ENCODE measurements at regions not wholly inside any gene's neighbourhood (a gene's known extent, or its start where the extent isn't known, plus 50 kb on each side); places are given as distances from the start of the nearest gene placed in this dataset.
"Not testable (repeated sequence)": the region's sequence is repeated elsewhere in the genome, so short reads cannot be mapped to it uniquely, and the experiment has no call there.

DNA sequence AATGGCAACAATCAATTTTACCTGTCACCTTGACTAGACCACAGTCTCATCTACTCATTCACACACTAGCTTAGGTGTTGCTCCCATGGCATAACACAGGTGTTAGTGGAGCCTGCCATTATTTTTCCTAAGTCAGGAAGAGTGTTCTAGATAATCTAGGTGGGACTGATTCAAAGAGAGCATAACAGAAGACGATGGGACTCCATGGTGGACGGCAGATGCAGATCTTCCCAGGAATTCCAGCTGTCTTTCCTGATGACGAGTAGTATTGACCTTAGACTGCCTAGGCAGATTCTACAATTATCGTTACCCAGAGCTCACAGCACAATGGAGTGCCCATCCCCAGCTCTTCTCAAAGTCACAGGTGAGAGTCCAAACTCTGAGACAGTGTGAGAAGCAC, 589.0 kb downstream of the TMEM121 start:
- no peak for DNase-seq

DNA sequence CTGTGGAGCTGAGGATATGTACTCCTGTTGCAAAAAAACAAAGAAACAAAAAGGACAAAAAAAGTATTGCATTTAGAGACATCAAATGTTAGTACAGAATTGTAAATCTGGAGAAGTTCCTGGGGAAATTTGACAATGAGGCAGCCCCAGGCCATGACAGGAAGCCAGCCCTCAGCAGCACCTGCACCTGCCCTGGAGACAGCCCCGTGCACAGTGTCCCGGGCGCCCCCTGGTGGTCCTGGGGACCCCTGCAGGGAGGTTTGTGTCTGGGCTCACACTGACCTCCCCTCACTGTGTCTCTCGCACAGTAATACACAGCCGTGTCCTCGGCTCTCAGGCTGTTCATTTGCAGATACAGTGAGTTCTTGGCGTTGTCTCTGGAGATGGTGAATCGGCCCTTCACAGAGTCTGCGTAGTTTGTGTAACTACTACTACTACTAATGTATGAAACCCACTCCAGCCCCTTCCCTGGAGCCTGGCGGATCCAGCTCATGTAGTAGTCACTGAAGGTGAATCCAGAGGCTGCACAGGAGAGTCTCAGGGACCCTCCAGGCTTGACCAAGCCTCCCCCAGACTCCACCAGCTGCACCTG, 590.1 kb downstream of the TMEM121 start:
- DNase-seq, result not testable (repeated sequence)

DNA sequence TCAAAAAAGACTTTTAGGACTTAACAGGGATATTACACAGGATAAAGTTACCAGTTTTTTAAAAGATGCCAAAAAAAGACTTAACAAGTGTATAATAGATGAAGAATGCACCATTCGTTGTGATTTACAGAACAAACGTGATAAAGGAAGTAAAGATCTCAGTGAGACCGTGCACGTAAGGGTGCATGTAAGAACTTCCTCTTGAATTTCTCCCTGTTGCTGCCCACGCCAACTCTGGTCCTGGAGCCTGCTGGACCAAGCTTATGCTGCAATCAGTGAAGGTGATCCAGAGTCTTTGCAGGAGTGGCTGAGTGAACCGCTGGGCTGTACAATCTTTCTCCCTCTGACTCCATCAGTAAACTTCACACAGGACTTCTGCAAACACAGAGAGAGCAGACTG, 593.7 kb downstream of the TMEM121 start:
- no peak for DNase-seq

DNA sequence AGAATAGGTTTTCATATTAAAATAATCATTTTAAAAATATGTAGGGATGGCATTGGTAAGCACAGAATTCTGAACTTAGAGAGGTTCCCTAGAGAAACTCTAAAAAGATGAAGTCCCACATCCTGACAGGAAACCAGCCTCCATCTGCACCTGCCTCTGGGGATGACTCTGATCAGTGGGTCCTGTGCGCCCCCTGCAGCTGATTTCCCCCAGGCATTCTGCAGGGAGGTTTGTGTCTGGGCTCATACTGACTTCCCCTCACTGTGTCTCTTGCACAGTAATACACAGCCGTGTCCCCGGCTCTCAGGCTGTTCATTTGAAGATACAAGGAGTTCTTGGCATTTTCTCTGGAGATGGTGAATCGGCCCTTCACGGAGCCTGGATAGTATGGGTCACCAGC, 602.9 kb downstream of the TMEM121 start:
- DNase-seq, result peak; percentile 61

DNA sequence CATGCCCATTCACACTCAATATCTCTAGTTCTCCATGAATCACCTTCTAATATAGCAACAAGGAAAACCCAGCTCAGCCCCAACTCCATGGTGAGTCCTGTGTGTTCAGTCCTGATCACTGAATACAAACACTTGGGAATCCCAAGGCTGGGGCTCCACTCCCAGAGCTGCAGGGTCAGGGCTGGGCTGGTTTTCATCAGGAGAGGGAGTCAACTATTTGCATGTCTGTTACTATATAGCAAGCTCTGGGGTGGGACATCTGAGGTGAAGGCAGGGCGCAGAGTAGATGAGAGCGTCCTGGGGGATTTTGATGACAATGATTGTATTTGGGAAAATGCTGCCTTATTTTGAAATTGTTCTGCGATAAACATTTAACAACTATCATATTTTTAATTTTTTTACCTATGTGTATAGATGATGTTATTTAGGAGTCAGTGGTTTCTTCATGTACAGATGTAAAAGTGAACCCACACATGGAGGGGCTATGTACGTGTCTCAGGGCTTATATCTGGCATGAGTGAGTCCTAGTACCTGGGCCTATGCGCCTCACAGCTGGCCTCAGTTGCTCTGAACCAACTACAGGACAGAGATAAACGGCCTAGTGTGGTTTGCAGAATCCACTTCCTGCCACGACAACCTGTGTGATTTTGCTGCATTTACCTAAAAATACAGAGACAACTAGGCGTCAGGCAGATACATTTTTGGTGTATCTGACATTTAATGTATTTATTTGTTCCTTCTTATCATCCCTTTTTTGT, 603.7 kb downstream of the TMEM121 start:
- DNase-seq, result peak; percentile 28

DNA sequence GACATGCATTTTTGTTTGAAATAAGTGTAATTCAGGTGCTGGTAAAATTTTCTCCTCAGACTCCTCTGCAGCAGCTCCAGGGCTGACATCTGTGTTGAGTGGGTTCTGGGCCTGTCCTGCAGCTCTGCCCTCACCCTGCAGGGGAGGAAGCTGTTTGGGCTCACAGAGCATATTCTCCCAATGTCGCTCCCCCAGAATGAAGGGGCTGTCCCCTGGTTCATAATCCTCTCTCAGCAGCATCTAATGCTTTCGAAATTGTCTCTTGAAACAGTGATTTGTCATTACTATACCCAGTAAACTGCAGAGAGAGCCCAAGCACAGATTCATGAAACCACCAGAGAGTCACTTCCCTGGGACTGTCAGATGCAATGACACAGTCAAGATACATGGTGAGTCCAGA, 606.7 kb downstream of the TMEM121 start:
- DNase-seq, result peak; percentile 79

DNA sequence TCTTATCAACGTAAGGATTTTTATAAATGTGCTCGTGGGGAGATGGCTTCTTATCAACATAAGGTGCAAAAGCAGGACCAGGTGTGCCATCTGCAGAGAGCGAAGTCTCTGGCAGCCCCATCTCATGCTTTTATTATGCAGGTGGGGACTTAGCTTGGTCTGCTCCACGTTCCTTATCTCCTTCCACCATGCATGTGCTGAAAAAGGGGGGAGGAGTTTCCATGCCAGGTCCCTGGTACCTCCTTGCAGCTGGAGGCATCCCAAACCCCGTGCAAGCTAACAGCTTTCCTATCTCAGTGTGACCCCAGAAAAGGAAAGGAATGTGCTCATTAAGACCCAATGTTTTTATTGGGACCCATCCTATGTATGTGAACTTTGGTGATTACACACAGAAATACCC, 608.5 kb downstream of the TMEM121 start:
- DNase-seq, result no peak

DNA sequence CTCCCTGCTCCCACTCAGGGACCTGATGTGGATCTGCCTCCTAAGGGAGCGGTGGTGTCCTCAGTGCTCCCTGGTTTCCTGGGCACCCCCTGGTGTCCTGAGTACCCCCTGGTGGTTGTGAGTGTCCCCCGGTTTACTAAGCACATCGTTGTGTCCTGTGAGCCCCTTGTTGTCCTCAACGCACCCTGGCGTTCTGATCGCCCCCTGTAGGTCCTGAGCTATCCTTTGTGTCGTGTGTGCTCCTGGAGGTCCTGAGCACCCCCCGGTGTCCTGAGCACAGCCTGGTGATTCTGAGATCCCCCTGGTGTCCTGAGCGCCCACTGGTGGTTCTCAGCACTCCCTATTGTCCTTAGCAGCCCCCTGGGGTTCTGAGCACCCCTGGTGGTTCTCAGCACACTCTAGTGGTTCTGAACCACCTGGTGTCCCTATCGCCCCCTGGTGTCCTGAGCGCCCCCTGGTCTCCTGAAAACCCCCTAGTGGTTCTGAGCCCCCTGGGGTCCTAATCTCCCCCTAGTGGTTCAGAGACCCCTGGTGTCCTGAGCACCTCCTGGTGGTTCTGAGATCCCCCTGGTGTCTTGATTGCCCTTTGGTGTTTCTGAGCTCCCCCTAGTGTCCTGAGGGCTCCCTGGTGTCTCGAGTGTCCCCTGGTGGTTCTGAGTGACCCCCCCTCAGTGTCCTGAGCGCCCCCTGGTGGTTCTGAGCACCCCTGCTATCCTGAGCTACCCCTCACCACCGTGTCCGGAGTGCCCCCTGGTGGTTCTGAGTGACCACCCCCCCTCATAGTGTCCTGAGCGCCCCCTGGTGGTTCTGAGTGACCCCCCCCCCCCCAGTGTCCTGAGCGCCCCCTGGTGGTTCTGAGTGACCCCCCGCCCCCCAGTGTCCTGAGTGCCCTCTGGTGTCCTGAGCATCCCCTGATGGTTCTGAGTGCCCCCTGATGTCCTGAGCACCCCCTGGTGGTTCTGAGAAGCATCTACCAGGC, 615.1 kb downstream of the TMEM121 start:
- DNase-seq, result peak; percentile 78

DNA sequence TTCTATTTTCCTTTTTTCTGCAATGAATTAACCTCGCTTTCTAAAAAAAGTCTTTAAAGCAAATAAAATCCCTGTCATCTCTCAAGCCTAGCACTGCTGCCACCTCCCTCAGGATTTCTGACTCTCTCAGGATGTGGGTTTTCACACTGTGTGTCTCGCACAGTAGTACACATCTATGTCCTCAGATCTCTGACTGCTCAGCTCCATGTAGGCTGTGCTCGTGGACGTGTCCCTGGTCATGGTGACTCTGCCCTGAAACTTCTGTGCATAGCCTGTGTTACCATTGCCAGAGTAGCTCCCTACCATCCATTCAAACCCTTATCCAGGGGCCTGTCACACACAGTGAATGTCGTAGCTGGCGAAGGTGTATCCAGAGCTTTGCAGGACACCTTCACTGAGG, 619.3 kb downstream of the TMEM121 start:
- peak; percentile 36 for DNase-seq

DNA sequence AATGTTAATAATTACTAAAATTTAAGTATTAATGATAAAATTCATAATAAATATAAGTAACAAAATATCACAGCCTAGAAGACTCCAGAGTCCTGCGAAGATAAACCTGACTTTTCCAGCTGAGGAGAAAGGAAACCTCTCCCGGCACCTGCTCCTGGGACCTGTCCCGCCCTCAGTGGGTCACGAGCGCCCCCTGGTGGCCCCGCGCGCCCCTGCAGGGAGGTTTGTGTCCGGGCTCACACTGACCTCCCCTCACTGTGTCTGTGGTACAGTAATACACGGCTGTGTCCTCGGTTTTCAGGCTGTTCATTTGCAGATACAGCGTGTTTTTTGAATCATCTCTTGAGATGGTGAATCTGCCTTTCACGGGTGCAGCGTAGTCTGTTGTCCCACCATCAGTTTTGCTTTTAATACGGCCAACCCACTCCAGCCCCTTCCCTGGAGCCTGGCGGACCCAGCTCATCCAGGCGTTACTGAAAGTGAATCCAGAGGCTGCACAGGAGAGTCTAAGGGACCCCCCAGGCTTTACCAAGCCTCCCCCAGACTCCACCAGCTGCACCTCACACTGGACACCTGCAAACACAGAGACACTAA, 627.1 kb downstream of the TMEM121 start:
- peak; percentile 90 for DNase-seq

DNA sequence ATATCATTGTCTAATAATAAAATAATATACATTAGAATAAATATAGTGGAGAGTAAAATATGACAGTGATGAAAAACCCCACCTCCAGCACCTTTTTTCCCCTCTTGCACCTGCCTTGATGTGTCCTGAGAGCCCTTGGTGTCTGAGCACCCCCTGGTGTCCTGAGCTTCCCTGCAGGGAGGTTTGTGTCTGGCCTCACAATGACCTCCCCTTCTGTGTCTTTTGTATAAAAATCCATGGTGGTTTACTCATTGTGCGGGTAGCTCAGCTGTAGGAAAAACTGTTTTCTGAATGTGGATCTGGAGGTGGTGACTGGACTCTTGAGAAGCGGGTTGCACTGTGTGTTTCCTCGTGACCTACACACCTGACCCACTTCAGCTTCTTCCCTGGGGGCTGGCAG, 636.9 kb downstream of the TMEM121 start:
- DNase-seq, result no peak

DNA sequence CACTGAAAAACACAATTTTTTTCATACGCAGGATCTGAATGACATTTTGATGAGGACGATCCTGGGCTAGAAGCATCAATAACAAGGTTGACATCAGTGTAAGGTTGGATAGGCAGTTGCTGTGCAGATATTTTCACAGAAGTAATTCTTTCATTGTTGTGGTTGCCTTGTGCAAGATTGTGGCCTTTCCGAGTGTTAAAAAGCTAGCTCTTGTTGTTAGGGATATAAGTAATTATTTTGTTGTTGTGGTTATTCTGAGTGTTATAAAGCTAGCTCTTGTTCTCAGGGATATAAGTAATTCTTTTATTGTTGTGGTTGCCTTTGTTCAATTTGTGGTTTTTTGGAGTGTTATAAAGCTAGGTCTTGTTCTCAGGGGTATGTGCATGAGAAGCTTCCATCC, 637.4 kb downstream of the TMEM121 start:
- not testable (repeated sequence) for DNase-seq

DNA sequence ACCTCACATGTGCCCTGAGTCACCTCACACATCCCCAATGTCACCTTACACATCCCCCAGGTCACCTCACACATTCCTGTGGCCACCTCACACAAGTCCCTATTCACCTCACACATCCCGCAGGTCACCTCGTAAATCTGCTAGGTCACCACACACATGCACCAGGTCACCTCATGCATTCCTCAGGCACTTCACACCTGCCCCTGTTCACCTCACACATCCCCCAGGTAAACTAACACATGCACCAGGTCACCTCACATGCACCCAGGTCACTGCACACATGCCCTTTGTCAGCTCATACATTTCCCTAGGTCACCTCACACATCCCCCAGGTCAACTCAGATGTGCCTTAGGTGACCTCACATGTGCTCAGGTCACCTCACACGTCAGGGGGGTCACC, 639.8 kb downstream of the TMEM121 start:
- DNase-seq, result no peak

DNA sequence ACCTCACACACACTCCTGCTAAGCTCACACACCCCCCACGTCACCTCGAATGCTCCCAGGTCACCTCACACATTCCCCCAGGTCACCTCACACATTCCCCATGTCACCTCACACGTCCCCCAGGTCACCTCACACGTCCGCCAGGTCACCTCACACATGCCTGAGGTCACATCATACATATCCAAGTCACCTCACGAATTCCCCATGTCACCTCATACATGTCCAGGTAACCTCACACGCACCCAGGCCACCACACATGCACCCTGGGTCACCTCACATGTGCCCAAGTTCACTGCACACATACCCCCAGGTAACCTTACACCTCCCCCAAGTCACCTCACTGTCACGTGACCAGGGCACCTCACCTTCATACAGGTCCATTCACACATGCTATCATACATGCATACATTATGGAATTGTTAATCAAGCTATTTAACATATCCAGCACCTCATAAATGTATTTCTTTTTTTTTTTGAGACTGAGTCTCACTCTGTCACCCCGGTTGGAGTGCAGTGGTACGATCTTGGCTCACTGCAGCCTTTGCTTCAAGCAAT, 640.3 kb downstream of the TMEM121 start:
- no peak for DNase-seq

DNA sequence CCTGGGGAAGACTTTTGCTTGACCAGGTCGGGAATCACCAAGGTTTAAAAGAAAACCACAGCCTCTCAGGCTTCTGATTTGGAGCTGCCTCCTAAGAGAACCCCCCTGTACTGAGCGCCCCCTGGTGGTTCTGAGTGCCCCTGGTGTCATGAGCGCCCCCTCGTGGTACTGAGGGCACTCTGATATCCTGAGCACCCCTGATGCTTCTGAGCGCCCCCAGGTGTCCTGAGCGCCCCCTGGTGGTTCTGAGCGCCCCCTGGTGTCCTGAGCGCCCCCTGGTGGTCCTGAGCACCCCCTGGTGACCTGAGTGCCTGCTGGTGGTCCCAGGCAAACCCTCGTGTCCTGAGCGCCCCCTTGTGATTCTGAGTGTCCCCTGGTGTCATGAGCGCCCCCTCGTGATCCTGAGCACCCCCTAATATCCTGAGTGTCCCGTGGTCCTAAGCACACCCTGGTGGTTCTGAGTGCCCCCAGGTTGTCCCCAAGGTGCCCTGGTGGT, 643.8 kb downstream of the TMEM121 start:
- DNase-seq, result peak; percentile 90

DNA sequence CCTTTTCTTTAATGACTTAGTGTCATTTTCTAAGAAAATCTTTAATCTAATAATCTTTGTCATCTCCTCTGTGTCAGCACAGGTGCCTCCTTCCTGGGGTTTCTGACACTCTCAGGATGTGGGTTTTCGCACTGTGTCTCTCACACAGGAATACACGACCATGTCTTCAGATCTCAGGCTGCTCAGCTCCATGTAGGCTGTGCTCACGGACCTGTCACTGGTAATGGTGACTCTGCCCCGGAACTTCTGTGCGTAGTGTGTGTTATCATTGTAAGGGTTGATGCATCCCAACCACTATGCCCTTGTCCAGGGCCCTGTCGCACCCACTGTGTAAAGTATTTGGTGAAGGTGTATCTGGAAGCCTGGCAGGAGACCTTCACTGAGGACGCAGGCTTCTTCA, 647.8 kb downstream of the TMEM121 start:
- DNase-seq, result peak; percentile 80

DNA sequence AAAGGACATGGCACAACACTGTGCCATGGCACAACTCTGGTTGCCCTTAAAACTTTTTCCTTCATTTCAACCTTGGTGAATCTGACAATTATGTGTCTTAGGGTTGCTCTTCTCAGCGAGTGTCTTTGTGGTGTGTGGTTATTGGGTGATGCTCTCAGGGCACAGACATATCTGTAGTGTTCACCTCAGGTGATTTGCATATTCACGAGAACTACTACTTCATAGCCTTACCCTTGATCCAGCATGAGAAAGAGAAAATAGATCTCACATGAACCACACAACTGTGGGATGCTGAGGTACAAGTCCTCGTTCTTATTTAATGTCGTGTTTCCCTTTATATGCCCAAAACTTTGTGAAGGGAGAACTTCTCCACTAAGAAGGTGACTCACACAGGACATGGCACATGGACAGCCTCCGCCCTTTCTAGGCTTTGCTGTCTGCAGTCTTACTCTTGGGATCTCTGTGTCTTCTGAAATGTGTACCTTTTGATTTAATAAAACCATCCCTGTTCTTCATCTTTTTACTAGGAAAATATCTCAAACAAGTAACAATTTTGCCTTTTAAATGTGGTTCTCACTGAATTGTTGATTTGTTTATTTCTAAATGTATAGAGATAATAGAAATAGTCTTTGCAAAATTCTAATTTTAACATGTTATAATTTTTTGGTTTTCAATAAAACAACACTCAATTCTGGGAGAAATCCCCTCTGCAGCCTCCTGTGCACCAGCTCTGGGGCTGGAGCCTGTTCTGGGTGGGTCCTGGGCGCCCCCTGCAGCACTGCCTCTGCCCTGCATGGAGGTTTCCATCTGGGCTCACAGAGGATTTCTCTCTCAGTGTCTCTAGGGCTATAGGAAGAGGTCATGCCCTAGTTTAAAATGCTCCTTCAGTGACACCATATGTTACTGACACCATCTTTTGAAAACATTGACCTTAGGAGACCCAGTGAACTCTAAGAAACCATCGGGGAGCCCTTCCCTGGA, 651.2 kb downstream of the TMEM121 start:
- DNase-seq, result peak; percentile 79

DNA sequence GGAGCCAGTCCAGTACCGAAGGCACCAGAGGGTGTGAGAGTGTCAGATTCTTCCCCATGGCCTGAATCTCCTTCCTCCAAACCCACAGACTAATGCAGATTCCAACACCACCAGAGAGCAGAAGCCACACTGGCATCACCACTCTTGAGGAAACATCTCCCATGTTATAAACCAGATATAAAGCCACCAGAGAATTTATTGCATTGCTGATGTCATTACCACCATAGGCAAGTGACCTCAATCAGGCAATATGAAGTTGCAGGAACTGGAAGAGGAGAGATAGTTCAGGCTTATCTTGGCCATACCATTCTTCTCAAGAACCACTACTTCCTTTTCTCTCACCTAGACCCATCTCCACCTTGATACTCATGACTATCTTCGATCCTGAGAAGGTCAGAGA, 653.4 kb downstream of the TMEM121 start:
- no peak for DNase-seq

DNA sequence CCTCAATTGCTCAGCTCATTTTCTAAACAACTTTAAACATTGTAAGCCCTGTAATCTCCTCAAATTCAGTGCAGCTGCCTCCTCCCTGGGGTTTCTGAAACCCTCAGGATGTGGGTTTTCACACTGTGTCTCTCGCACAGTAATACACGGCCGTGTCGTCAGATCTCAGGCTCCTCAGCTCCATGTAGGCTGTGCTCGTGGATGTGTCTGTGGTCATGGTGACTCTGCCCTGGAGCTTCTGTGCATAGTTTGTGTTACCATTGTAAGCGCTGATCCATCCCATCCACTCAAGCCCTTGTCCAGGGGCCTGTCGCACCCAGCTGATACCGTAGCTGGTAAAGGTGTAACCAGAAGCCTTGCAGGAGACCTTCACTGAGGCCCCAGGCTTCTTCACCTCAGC, 658.4 kb downstream of the TMEM121 start:
- peak; percentile 89 for DNase-seq

DNA sequence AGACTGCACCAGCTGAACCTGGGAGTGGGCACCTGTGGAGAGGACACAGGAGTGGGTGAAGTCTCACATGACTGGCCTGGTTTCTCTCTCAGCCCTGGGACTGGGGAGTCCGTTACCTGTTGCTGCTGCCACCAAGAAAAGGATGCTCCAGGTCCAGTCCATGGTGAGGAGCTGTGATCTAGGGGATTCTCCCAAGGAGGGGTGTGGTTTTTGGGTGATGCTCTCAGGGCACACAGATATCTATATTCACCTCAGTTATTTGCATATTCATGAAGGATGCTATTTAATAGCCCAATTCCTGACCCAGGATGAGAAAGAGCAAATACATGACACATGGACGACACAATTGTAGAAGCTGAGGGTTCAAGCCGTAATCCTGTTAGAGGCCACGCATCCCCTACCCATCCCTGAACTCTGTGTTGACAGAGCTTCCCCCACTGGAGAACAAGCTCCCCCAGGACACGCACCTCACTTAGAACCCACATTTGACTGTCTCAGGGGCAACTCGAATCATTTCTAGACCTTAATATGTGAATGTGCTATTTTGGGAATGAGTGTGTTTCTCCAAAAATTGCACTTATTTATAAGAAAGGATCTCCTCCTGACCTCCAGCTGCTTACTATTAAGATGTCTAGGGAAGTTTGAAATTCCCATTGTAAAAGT, 658.9 kb downstream of the TMEM121 start:
- DNase-seq, result peak; percentile 55

DNA sequence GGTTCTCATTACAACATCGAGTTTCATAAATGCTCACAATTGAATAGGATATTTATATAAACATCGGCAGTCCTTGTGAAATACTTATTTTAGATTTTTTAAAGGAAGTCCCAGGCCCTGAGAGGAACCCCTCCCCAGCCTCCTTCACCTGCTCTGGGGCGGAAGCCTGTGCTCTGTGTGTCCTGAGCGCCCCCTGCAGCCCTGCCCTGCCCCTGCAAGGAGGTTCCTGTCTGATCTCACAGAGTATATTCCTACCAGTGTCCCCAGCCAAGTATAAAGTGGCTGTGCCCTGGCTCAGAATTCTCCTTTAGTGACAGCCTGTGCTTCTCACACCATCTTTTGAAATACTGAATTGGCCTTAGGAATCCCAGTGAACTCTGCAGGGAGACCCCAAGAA, 659.5 kb downstream of the TMEM121 start:
- peak; percentile 76 for DNase-seq
